Liver (tissue), 3 donors: ENCODE measurements at regions not wholly inside any gene's neighbourhood (a gene's known extent, or its start where the extent isn't known, plus 50 kb on each side); places are given as distances from the start of the nearest gene placed in this dataset.

Source experiments
- CTCF ChIP-seq: fragments of 150-350 bp; IDR thresholded peaks from 2 replicates; pipeline ENCODE4 v1.5.1; 2017; ENCODE audit warnings: improper control_type of control experiment, low read depth, low read length; ENCODE audit not compliant: missing input control
- EGR1 ChIP-seq, 2 donors: IDR thresholded peaks; 2 replicates each; pipeline ENCODE4 v1.6.1; 2016 to 2018; ENCODE audit warnings: antibody characterized with exemption in 2 of 2, low read depth in 2 of 2
- MAX ChIP-seq: IDR thresholded peaks from 2 replicates; pipeline ENCODE4 v1.6.1; 2016; ENCODE audit warnings: antibody characterized with exemption
- TAF1 ChIP-seq: conservative IDR thresholded peaks from 2 replicates; pipeline ENCODE4 v1.6.1; 2016; ENCODE audit warnings: antibody characterized with exemption, mild to moderate bottlenecking
- YY1 ChIP-seq: IDR thresholded peaks from 2 replicates; pipeline ENCODE4 v1.6.1; 2016; ENCODE audit warnings: antibody characterized with exemption, mild to moderate bottlenecking
- donor health status: healthy.
- donor health status: healthy.

GRCh38 chr9:19720377-19720776 is 68.5 kb downstream of the SLC24A2 start:
- TF ChIP-seq CTCF (no peak), EGR1 (IDR thresholded peaks at IDR 0.05; ENCODE audit: low read depth in 2 of 2) (no peak), YY1 (no peak), MAX (no peak), TAF1 (no peak)
